ENCODE measurements at regions not wholly inside any gene's neighbourhood (a gene's known extent, or its start where the extent isn't known, plus 50 kb on each side); places are given as distances from the start of the nearest gene placed in this dataset.

GRCh38 chr3:144358191-144358590 is 386.6 kb downstream of the DIPK2A start:
- DNase-seq (ENCODE audit: insufficient read length) (no peak), FAIRE-seq (no peak)
- no peak for TF ChIP-seq POLR2AphosphoS5 (IDR thresholded peaks at IDR 0.05; ENCODE audit: low read depth, low read length)

GRCh38 chr3:144361002-144361401 is 389.4 kb downstream of the DIPK2A start:
- DNase-seq (ENCODE audit: insufficient read length) (no peak), FAIRE-seq (no peak)
- TF ChIP-seq TAF1 (IDR thresholded peaks at IDR 0.05; ENCODE audit: borderline replicate concordance, low read depth, low read length) (no peak), POLR2AphosphoS5 (IDR thresholded peaks at IDR 0.05; ENCODE audit: low read depth, low read length) (no peak), POLR2A (IDR thresholded peaks at IDR 0.05; ENCODE audit: low read depth, low read length) (no peak)

- FAIRE-seq (no peak), DNase-seq (ENCODE audit: insufficient read length) (no peak)
- no peak for TF ChIP-seq POLR2A (IDR thresholded peaks at IDR 0.05; ENCODE audit: low read depth, low read length)
- TF ChIP-seq TAF1 (IDR thresholded peaks at IDR 0.05; ENCODE audit: borderline replicate concordance, low read depth, low read length), result no peak
- no peak for TF ChIP-seq POLR2AphosphoS5 (IDR thresholded peaks at IDR 0.05; ENCODE audit: low read depth, low read length)
These were observed 390.5 kb downstream of the DIPK2A start for GRCh38 chr3:144362126-144362525.

- no peak for TF ChIP-seq POLR2AphosphoS5 (IDR thresholded peaks at IDR 0.05; ENCODE audit: low read depth, low read length)
- no peak for TF ChIP-seq TAF1 (IDR thresholded peaks at IDR 0.05; ENCODE audit: borderline replicate concordance, low read depth, low read length)
- TF ChIP-seq POLR2A (IDR thresholded peaks at IDR 0.05; ENCODE audit: low read depth, low read length), result no peak
- DNase-seq (ENCODE audit: insufficient read length) (no peak), FAIRE-seq (no peak)
These were observed 392.2 kb downstream of the DIPK2A start for GRCh38 chr3:144363856-144364255.

- no peak for FAIRE-seq
- TF ChIP-seq TAF1 (IDR thresholded peaks at IDR 0.05; ENCODE audit: borderline replicate concordance, low read depth, low read length) (no peak), POLR2A (IDR thresholded peaks at IDR 0.05; ENCODE audit: low read depth, low read length) (no peak), POLR2AphosphoS5 (IDR thresholded peaks at IDR 0.05; ENCODE audit: low read depth, low read length) (no peak)
- no peak for DNase-seq (ENCODE audit: insufficient read length)
These were observed 393.1 kb downstream of the DIPK2A start for GRCh38 chr3:144364737-144365136.

GRCh38 chr3:144369129-144369879 is 397.7 kb downstream of the DIPK2A start:
- no peak for DNase-seq (ENCODE audit: insufficient read length)
- no peak for FAIRE-seq
- TF ChIP-seq POLR2A (IDR thresholded peaks at IDR 0.05; ENCODE audit: low read depth, low read length) (no peak), TAF1 (IDR thresholded peaks at IDR 0.05; ENCODE audit: borderline replicate concordance, low read depth, low read length) (no peak), POLR2AphosphoS5 (IDR thresholded peaks at IDR 0.05; ENCODE audit: low read depth, low read length) (no peak)

- FAIRE-seq (no peak), DNase-seq (ENCODE audit: insufficient read length) (no peak)
- TF ChIP-seq POLR2AphosphoS5 (IDR thresholded peaks at IDR 0.05; ENCODE audit: low read depth, low read length), result no peak
- no peak for TF ChIP-seq POLR2A (IDR thresholded peaks at IDR 0.05; ENCODE audit: low read depth, low read length)
- TF ChIP-seq TAF1 (IDR thresholded peaks at IDR 0.05; ENCODE audit: borderline replicate concordance, low read depth, low read length), result no peak
These were observed 403.5 kb downstream of the DIPK2A start for GRCh38 chr3:144375088-144375487.

GRCh38 chr3:144380849-144381248 is 409.2 kb downstream of the DIPK2A start:
- FAIRE-seq (no peak), DNase-seq (ENCODE audit: insufficient read length) (no peak)
- TF ChIP-seq TAF1 (IDR thresholded peaks at IDR 0.05; ENCODE audit: borderline replicate concordance, low read depth, low read length) (no peak), POLR2A (IDR thresholded peaks at IDR 0.05; ENCODE audit: low read depth, low read length) (no peak), POLR2AphosphoS5 (IDR thresholded peaks at IDR 0.05; ENCODE audit: low read depth, low read length) (no peak)

GRCh38 chr3:144381607-144382006 is 410.0 kb downstream of the DIPK2A start:
- TF ChIP-seq POLR2AphosphoS5 (IDR thresholded peaks at IDR 0.05; ENCODE audit: low read depth, low read length), result no peak
- FAIRE-seq, result no peak
- no peak for DNase-seq (ENCODE audit: insufficient read length)

- DNase-seq (ENCODE audit: insufficient read length) (no peak), FAIRE-seq (no peak)
- no peak for TF ChIP-seq POLR2AphosphoS5 (IDR thresholded peaks at IDR 0.05; ENCODE audit: low read depth, low read length)
- no peak for TF ChIP-seq POLR2A (IDR thresholded peaks at IDR 0.05; ENCODE audit: low read depth, low read length)
- TF ChIP-seq TAF1 (IDR thresholded peaks at IDR 0.05; ENCODE audit: borderline replicate concordance, low read depth, low read length), result no peak
These were observed 412.8 kb downstream of the DIPK2A start for GRCh38 chr3:144384241-144384979.

- FAIRE-seq, result no peak
- TF ChIP-seq TAF1 (IDR thresholded peaks at IDR 0.05; ENCODE audit: borderline replicate concordance, low read depth, low read length), result no peak
- no peak for TF ChIP-seq POLR2AphosphoS5 (IDR thresholded peaks at IDR 0.05; ENCODE audit: low read depth, low read length)
- TF ChIP-seq POLR2A (IDR thresholded peaks at IDR 0.05; ENCODE audit: low read depth, low read length), result no peak
- no peak for DNase-seq (ENCODE audit: insufficient read length)
These were observed 419.2 kb downstream of the DIPK2A start for GRCh38 chr3:144390786-144391185.

GRCh38 chr3:144391236-144391635 is 419.6 kb downstream of the DIPK2A start:
- DNase-seq (ENCODE audit: insufficient read length) (no peak), FAIRE-seq (no peak)
- TF ChIP-seq POLR2AphosphoS5 (IDR thresholded peaks at IDR 0.05; ENCODE audit: low read depth, low read length) (no peak), TAF1 (IDR thresholded peaks at IDR 0.05; ENCODE audit: borderline replicate concordance, low read depth, low read length) (no peak), POLR2A (IDR thresholded peaks at IDR 0.05; ENCODE audit: low read depth, low read length) (no peak)
